GM19023 (cell line): ENCODE measurements at regions not wholly inside any gene's neighbourhood (a gene's known extent, or its start where the extent isn't known, plus 50 kb on each side); places are given as distances from the start of the nearest gene placed in this dataset.
"Not testable (repeated sequence)": the region's sequence is repeated elsewhere in the genome, so short reads cannot be mapped to it uniquely, and the experiment has no call there.

Experiments used
- ATAC-seq: cut with Tn5 transposase; IDR thresholded peaks from one replicate; pipeline ENCODE4 v1.9.1; 2021; ENCODE audit warnings: mild to moderate bottlenecking, moderate library complexity; ENCODE audit not compliant: unreplicated experiment

- no peak for ATAC-seq
These were observed 383.0 kb upstream of the PCDH15 start for GRCh38 chr10:55183993-55184392.

GRCh38 chr10:55180357-55180756, 379.3 kb upstream of the PCDH15 start:
- ATAC-seq, result no peak

- no peak for ATAC-seq
These were observed 373.4 kb upstream of the PCDH15 start for GRCh38 chr10:55174419-55174818.

GRCh38 chr10:55169493-55169892, 368.5 kb upstream of the PCDH15 start:
- no peak for ATAC-seq

GRCh38 chr10:55168343-55168742, 367.3 kb upstream of the PCDH15 start:
- no peak for ATAC-seq

- ATAC-seq, result no peak
These were observed 362.5 kb upstream of the PCDH15 start for GRCh38 chr10:55163388-55163979.

GRCh38 chr10:55162321-55162720, 361.3 kb upstream of the PCDH15 start:
- not testable (repeated sequence) for ATAC-seq

- ATAC-seq, result no peak
These were observed 359.7 kb upstream of the PCDH15 start for GRCh38 chr10:55160655-55161283.

- ATAC-seq, result no peak
These were observed 357.6 kb upstream of the PCDH15 start for GRCh38 chr10:55158633-55159032.

GRCh38 chr10:55146032-55146431, 345.0 kb upstream of the PCDH15 start:
- no peak for ATAC-seq

- no peak for ATAC-seq
These were observed 343.0 kb upstream of the PCDH15 start for GRCh38 chr10:55144001-55144400.

- no peak for ATAC-seq
These were observed 340.9 kb upstream of the PCDH15 start for GRCh38 chr10:55141892-55142291.

- ATAC-seq, result no peak
These were observed 336.0 kb upstream of the PCDH15 start for GRCh38 chr10:55137063-55137462.

- ATAC-seq, result no peak
These were observed 303.7 kb upstream of the PCDH15 start for GRCh38 chr10:55104738-55105137.

- no peak for ATAC-seq
These were observed 297.4 kb upstream of the PCDH15 start for GRCh38 chr10:55098452-55098851.

GRCh38 chr10:55091691-55092328, 290.8 kb upstream of the PCDH15 start:
- ATAC-seq, result no peak

- no peak for ATAC-seq
These were observed 277.1 kb upstream of the PCDH15 start for GRCh38 chr10:55078121-55078520.

GRCh38 chr10:55065185-55065584, 264.2 kb upstream of the PCDH15 start:
- no peak for ATAC-seq

GRCh38 chr10:55063811-55064210, 262.8 kb upstream of the PCDH15 start:
- no peak for ATAC-seq

GRCh38 chr10:55062349-55062748, 261.3 kb upstream of the PCDH15 start:
- no peak for ATAC-seq

- no peak for ATAC-seq
These were observed 257.8 kb upstream of the PCDH15 start for GRCh38 chr10:55058800-55059199.

GRCh38 chr10:55051515-55051914, 250.5 kb upstream of the PCDH15 start:
- ATAC-seq, result no peak
